PC-9 (cell line): ENCODE measurements at regions not wholly inside any gene's neighbourhood (a gene's known extent, or its start where the extent isn't known, plus 50 kb on each side); places are given as distances from the start of the nearest gene placed in this dataset.

Experiments
- CTCF ChIP-seq: fragments of 200-600 bp; sonication (generic); conservative IDR thresholded peaks from 2 replicates; pipeline ENCODE4 v1.6.1; 2017; ENCODE audit warnings: mixed run types, antibody characterized with exemption, mild to moderate bottlenecking, moderate library complexity
- EZH2 ChIP-seq: fragments of 200-600 bp; sonication (generic); IDR thresholded peaks from 2 replicates; pipeline ENCODE4 v1.8.0; 2017; ENCODE audit warnings: antibody characterized with exemption, low read depth

GRCh38 chr4:175373031-175373430 is 439.0 kb downstream of the GPM6A start:
- TF ChIP-seq CTCF: no peak
- no peak for TF ChIP-seq EZH2
